ENCODE measurements at regions not wholly inside any gene's neighbourhood (a gene's known extent, or its start where the extent isn't known, plus 50 kb on each side); places are given as distances from the start of the nearest gene placed in this dataset.
A peak's percentile ranks its signal among the peaks of the same experiment; 100 is the strongest.

DNA sequence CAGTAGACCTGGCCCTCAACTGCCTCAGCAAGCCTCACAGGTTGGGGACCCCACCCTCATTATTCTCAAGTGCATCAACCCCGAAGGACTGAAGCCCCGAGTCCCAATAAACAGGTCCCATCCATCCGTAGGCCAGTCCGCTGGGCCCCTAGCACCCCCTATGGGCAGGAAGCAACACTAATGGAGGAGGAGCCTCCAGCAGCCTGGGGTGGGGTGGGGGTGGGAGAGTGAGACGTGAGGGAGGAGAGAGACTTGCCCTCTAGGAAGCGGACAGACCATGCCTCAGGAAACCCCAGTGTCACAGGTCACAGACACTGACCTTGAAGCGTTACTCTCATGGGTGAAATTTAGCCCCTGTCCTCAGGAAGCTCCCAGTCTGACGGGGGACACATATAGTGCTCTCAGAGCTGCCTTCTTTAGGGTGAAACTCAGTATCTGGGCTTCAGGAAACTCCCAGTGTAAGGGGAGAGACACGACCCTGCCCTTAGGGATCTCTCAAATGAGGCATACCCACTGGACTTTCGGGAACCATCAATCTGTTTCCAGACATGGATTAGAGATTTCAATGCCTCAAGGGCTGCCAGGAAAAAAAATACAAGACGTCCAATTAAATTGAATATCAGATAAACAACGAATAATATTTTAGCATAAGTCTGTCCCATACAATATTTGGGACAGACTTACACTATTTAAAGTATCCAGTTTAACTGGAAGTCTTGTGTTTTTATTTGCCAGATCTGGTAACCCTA is 125.8 kb downstream of the MRPL14 start (continued):
- TF ChIP-seq ZNF57 (CRISPR knock-in tag; IDR thresholded peaks at IDR 0.05) (no peak), L3MBTL2 (IDR thresholded peaks at IDR 0.05) (no peak), SMARCA5 (IDR thresholded peaks at IDR 0.05) (no peak), IFI16 (CRISPR knock-in tag; IDR thresholded peaks at IDR 0.05) (no peak), HNRNPUL1 (IDR thresholded peaks at IDR 0.05; ENCODE audit: low read length) (no peak), CBX3 (IDR thresholded peaks at IDR 0.05; ENCODE audit: borderline replicate concordance in 1 of 2, low read length in 2 of 2) (peak in 1 of 2 experiments; percentile 67; a peak in 1 of 3 replicates), KLF13 (tag; IDR thresholded peaks at IDR 0.05; ENCODE audit: borderline replicate concordance, low read depth) (no peak), DMBX1 (CRISPR knock-in tag; IDR thresholded peaks at IDR 0.05; ENCODE audit: borderline replicate concordance) (no peak), ARID3A (IDR thresholded peaks at IDR 0.05; ENCODE audit: borderline replicate concordance, low read depth, low read length) (no peak), TRIM28 (IDR thresholded peaks at IDR 0.05) (0 out of 2 replicates have a peak, but pooled peaks have one; percentile 36), NFIX (CRISPR knock-in tag; IDR thresholded peaks at IDR 0.05; ENCODE audit: low read depth) (no peak), TRIM24 (IDR thresholded peaks at IDR 0.05) (peak; percentile 67 to 84), BHLHE40 (IDR thresholded peaks at IDR 0.05; ENCODE audit: low read length) (no peak), SMARCB1 (IDR thresholded peaks at IDR 0.05; ENCODE audit: insufficient read length, low read depth) (no peak), E2F1 (CRISPR knock-in tag; IDR thresholded peaks at IDR 0.05) (no peak), RFX1 (IDR thresholded peaks at IDR 0.05) (no peak)
- TF ChIP-seq, protein P1, sequence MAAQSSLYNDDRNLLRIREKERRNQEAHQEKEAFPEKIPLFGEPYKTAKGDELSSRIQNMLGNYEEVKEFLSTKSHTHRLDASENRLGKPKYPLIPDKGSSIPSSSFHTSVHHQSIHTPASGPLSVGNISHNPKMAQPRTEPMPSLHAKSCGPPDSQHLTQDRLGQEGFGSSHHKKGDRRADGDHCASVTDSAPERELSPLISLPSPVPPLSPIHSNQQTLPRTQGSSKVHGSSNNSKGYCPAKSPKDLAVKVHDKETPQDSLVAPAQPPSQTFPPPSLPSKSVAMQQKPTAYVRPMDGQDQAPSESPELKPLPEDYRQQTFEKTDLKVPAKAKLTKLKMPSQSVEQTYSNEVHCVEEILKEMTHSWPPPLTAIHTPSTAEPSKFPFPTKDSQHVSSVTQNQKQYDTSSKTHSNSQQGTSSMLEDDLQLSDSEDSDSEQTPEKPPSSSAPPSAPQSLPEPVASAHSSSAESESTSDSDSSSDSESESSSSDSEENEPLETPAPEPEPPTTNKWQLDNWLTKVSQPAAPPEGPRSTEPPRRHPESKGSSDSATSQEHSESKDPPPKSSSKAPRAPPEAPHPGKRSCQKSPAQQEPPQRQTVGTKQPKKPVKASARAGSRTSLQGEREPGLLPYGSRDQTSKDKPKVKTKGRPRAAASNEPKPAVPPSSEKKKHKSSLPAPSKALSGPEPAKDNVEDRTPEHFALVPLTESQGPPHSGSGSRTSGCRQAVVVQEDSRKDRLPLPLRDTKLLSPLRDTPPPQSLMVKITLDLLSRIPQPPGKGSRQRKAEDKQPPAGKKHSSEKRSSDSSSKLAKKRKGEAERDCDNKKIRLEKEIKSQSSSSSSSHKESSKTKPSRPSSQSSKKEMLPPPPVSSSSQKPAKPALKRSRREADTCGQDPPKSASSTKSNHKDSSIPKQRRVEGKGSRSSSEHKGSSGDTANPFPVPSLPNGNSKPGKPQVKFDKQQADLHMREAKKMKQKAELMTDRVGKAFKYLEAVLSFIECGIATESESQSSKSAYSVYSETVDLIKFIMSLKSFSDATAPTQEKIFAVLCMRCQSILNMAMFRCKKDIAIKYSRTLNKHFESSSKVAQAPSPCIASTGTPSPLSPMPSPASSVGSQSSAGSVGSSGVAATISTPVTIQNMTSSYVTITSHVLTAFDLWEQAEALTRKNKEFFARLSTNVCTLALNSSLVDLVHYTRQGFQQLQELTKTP (IDR thresholded peaks at IDR 0.05; ENCODE audit: low read depth in 1 of 2, partially characterized antibody in 2 of 2) = no peak
- TF ChIP-seq, protein P2, sequence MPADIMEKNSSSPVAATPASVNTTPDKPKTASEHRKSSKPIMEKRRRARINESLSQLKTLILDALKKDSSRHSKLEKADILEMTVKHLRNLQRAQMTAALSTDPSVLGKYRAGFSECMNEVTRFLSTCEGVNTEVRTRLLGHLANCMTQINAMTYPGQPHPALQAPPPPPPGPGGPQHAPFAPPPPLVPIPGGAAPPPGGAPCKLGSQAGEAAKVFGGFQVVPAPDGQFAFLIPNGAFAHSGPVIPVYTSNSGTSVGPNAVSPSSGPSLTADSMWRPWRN (IDR thresholded peaks at IDR 0.05; ENCODE audit: low read depth) = no peak
- TF ChIP-seq, protein P3, sequence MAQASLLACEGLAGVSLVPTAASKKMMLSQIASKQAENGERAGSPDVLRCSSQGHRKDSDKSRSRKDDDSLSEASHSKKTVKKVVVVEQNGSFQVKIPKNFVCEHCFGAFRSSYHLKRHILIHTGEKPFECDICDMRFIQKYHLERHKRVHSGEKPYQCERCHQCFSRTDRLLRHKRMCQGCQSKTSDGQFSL (CRISPR knock-in tag; IDR thresholded peaks at IDR 0.05) = no peak; the same call in 1 of the 2 replicates
- TF ChIP-seq, protein P3 (tag; IDR thresholded peaks at IDR 0.05) = no peak

Data from K562 (cell line).